Lung (tissue), 11 donors: ENCODE measurements at regions not wholly inside any gene's neighbourhood (a gene's known extent, or its start where the extent isn't known, plus 50 kb on each side); places are given as distances from the start of the nearest gene placed in this dataset.

Source experiments
- ATAC-seq: fragments of 200-7000 bp; cut with Tn5 transposase; one replicate; pipeline ENCODE4 v1.9.1; 2020; ENCODE audit warnings: moderate number of reproducible peaks; ENCODE audit not compliant: insufficient read depth, low FRiP score
- DNase-seq, 3 donors: peaks; one replicate each; pipeline ENCODE4 v3.0.0-alpha.2; 2013 to 2017
- H3K27ac ChIP-seq, 2 donors: one replicate each; pipeline ENCODE4 v1.5.1; 2013; ENCODE audit warnings: mild to moderate bottlenecking in 2 of 2, moderate library complexity in 2 of 2, control low read depth in 1 of 2, inconsistent platforms in 1 of 2, low read depth in 1 of 2, low read length in 1 of 2
- H3K27me3 ChIP-seq, 3 donors: one replicate each; pipeline ENCODE4 v1.5.1; 2013; ENCODE audit warnings: low read length in 2 of 3; ENCODE audit not compliant: control insufficient read depth in 3 of 3, insufficient read depth in 3 of 3
- H3K36me3 ChIP-seq, 4 donors: one replicate each; pipeline ENCODE4 v1.5.1; 2013; ENCODE audit warnings: low read length in 4 of 4, mild to moderate bottlenecking in 1 of 4, moderate library complexity in 1 of 4; ENCODE audit not compliant: control insufficient read depth in 4 of 4, insufficient read depth in 4 of 4
- H3K4me1 ChIP-seq, 5 donors: one replicate each; pipeline ENCODE4 v1.5.1; 2013; ENCODE audit warnings: low read length in 5 of 5, mild to moderate bottlenecking in 2 of 5, moderate library complexity in 1 of 5; ENCODE audit not compliant: control insufficient read depth in 5 of 5, insufficient read depth in 5 of 5
- H3K4me3 ChIP-seq: one replicate; pipeline ENCODE4 v1.5.1; 2013; ENCODE audit warnings: mild to moderate bottlenecking, control low read depth, moderate library complexity
- H3K9ac ChIP-seq, 2 donors: one replicate each; pipeline ENCODE4 v1.5.1; 2013; ENCODE audit warnings: low read length in 2 of 2, control low read depth in 1 of 2; ENCODE audit not compliant: insufficient read depth in 1 of 2
- H3K9me3 ChIP-seq, 4 donors: one replicate each; pipeline ENCODE4 v1.5.1; 2013; ENCODE audit warnings: low read length in 3 of 4, mild to moderate bottlenecking in 1 of 4, moderate library complexity in 1 of 4; ENCODE audit not compliant: control insufficient read depth in 4 of 4, insufficient read depth in 3 of 4
- CTCF ChIP-seq: IDR thresholded peaks from 2 replicates; pipeline ENCODE4 v1.5.1; 2012; ENCODE audit warnings: mild to moderate bottlenecking; ENCODE audit errors: control extremely low read depth, extremely low read depth
- WGBS, 2 donors: extraction: QIAGEN DNeasy Blood & Tissue Kit; methylation state at CpG; one replicate each; pipeline ENCODE4 v1.1.7; 2013; 5-methylcytosine and 5-hydroxymethylcytosine counted together
- donor health status: control.
- donor health status: control.
- donor health status: Bipolar disorder and iron deficiency.
- donor health status: healthy.
- donor health status: DM: yes; HTN: yes; CAD: no.

DNA sequence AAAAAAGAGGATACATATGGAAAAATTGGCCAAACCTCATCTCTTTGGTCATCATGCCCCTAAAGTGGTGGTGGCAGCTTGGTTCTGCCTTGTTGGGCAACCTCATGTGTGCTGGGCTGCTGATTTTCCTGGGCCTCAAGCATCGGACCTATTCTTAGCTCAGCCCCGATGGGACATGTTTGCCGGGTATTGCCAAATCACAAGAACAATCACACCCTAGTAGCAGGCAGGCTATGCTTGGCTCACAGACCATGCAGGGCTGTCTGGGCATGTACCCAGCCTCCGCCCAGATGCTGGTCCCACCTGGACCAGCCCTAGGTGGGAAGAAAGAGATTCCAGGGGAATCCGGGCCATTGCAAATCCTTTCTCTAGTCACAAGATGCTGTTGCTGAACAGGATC is 189.4 kb upstream of the FGGY start:
- Histone ChIP-seq H3K9ac (no peak overlapping the region), H3K4me3 (no peak overlapping the region), H3K9me3 (no peaks in the 10 kb centered on the region), H3K27me3 (no peaks in the 10 kb centered on the region), H3K4me1 (peaks cover 0 to 4% (median 0%) of the 10 kb centered on the region in 5 donors), H3K36me3 (no peaks in the 10 kb centered on the region), H3K27ac (peak overlapping the region in 1 of 2 donors; percentile 48)
- TF ChIP-seq CTCF = no peak
- DNase-seq (peak in 1 of 3 donors; percentile 16), ATAC-seq (no peak)
- 50 to 79% methylated on average over 5 of the region's 5 CpGs for WGBS, 2 donors

- 74 to 81% methylated on average over 5 of the region's 5 CpGs for WGBS, 2 donors
- H3K27me3 ChIP-seq = no peaks in the 10 kb centered on the region
- H3K9ac ChIP-seq = no peak overlapping the region
- no peak overlapping the region for H3K27ac ChIP-seq
- DNase-seq (peak in 2 of 3 donors; percentile 14 to 32), ATAC-seq (no peak)
- H3K4me1 ChIP-seq = peaks cover 0 to 4% (median 0%) of the 10 kb centered on the region in 5 donors
- TF ChIP-seq CTCF = no peak
- H3K36me3 ChIP-seq = no peaks in the 10 kb centered on the region
- H3K9me3 ChIP-seq = no peaks in the 10 kb centered on the region
- H3K4me3 ChIP-seq = no peak overlapping the region
Observed at GRCh38 chr1:59107916-59108315, 189.0 kb upstream of the FGGY start.

- no peak overlapping the region for H3K9ac ChIP-seq
- TF ChIP-seq CTCF = no peak
Observed at GRCh38 chr1:59108481-59109317, 188.2 kb upstream of the FGGY start.

More at GRCh38 chr1:59108481-59109317, 188.2 kb upstream of the FGGY start:
- Histone ChIP-seq H3K27me3 (no peaks in the 10 kb centered on the region), H3K27ac (no peak overlapping the region), H3K36me3 (no peaks in the 10 kb centered on the region), H3K4me1 (peaks cover 0 to 8% (median 0%) of the 10 kb centered on the region in 5 donors), H3K9me3 (no peaks in the 10 kb centered on the region), H3K4me3 (no peak overlapping the region)
- no peak for DNase-seq
- no peak for ATAC-seq
